NCI-H524 (cell line): ENCODE measurements at regions not wholly inside any gene's neighbourhood (a gene's known extent, or its start where the extent isn't known, plus 50 kb on each side); places are given as distances from the start of the nearest gene placed in this dataset.
"Not testable (repeated sequence)": the region's sequence is repeated elsewhere in the genome, so short reads cannot be mapped to it uniquely, and the experiment has no call there.

ENCODE experiments used
- DNase-seq, 2 experiments: peaks; one replicate each; lab custom pipeline; 2025; lab: John Stamatoyannopoulos, UW

GRCh38 chr21:9695759-9696158 lies 825.6 kb upstream of the TPTE start:
- not testable (repeated sequence) for DNase-seq

GRCh38 chr21:9697751-9698150 lies 823.6 kb upstream of the TPTE start:
- DNase-seq = not testable (repeated sequence)

GRCh38 chr21:9705016-9705415 lies 816.4 kb upstream of the TPTE start:
- not testable (repeated sequence) for DNase-seq

GRCh38 chr21:9705455-9705854 lies 815.9 kb upstream of the TPTE start:
- DNase-seq = not testable (repeated sequence)

GRCh38 chr21:9724542-9724941 lies 796.8 kb upstream of the TPTE start:
- not testable (repeated sequence) for DNase-seq

- DNase-seq = not testable (repeated sequence)
These were observed 794.2 kb upstream of the TPTE start for GRCh38 chr21:9727187-9727586.

- DNase-seq = not testable (repeated sequence)
These were observed 793.0 kb upstream of the TPTE start for GRCh38 chr21:9728219-9728992.

- DNase-seq = no peak
These were observed 790.5 kb upstream of the TPTE start for GRCh38 chr21:9730866-9731265.

GRCh38 chr21:9731317-9731716 lies 790.1 kb upstream of the TPTE start:
- DNase-seq = not testable (repeated sequence)

- not testable (repeated sequence) for DNase-seq
These were observed 788.8 kb upstream of the TPTE start for GRCh38 chr21:9732605-9733004.

- not testable (repeated sequence) for DNase-seq
These were observed 787.4 kb upstream of the TPTE start for GRCh38 chr21:9733761-9734558.

- DNase-seq = no peak
These were observed 785.9 kb upstream of the TPTE start for GRCh38 chr21:9735421-9735961.

GRCh38 chr21:9737301-9737700 lies 784.1 kb upstream of the TPTE start:
- DNase-seq = not testable (repeated sequence)

GRCh38 chr21:9737871-9738515 lies 783.4 kb upstream of the TPTE start:
- not testable (repeated sequence) for DNase-seq

- no peak for DNase-seq
These were observed 782.9 kb upstream of the TPTE start for GRCh38 chr21:9738527-9738926.

GRCh38 chr21:9739240-9739639 lies 782.1 kb upstream of the TPTE start:
- DNase-seq = no peak

- not testable (repeated sequence) for DNase-seq
These were observed 781.0 kb upstream of the TPTE start for GRCh38 chr21:9740177-9740941.

- DNase-seq = not testable (repeated sequence)
These were observed 780.2 kb upstream of the TPTE start for GRCh38 chr21:9740991-9741742.

- not testable (repeated sequence) for DNase-seq
These were observed 777.8 kb upstream of the TPTE start for GRCh38 chr21:9743566-9743965.

GRCh38 chr21:9744166-9744565 lies 777.2 kb upstream of the TPTE start:
- DNase-seq = not testable (repeated sequence)

- not testable (repeated sequence) for DNase-seq
These were observed 776.8 kb upstream of the TPTE start for GRCh38 chr21:9744593-9744992.
